ENCODE measurements at regions not wholly inside any gene's neighbourhood (a gene's known extent, or its start where the extent isn't known, plus 50 kb on each side); places are given as distances from the start of the nearest gene placed in this dataset.

- no peak overlapping the region for H3K4me3 ChIP-seq (ENCODE audit: extremely low read depth, insufficient read depth, low read length, poor library complexity, severe bottlenecking)
- H3K9me3 ChIP-seq (ENCODE audit: control insufficient read depth, low read length) = no peaks in the 10 kb centered on the region
- no peak overlapping the region for H3K27ac ChIP-seq (ENCODE audit: low read depth, low read length, severe bottlenecking)
- peaks cover 4% of the 10 kb centered on the region for H3K4me1 ChIP-seq (ENCODE audit: control insufficient read depth, insufficient read depth, low read length, poor library complexity, severe bottlenecking)
- no CpG with 5 or more reads among the region's 1 CpG for WGBS, 2 experiments (ENCODE audit: insufficient coverage in 2 of 2)
- H3K36me3 ChIP-seq (ENCODE audit: control insufficient read depth, insufficient read depth, low read length) = no peaks in the 10 kb centered on the region
Measured at GRCh38 chr4:107319386-107319785, 283.3 kb upstream of the DKK2 start.

- WGBS, 2 experiments (ENCODE audit: insufficient coverage in 2 of 2) = no CpG with 5 or more reads among the region's 1 CpG
- H3K36me3 ChIP-seq (ENCODE audit: control insufficient read depth, insufficient read depth, low read length) = no peaks in the 10 kb centered on the region
- peaks cover 4% of the 10 kb centered on the region for H3K4me1 ChIP-seq (ENCODE audit: control insufficient read depth, insufficient read depth, low read length, poor library complexity, severe bottlenecking)
- no peak overlapping the region for H3K4me3 ChIP-seq (ENCODE audit: extremely low read depth, insufficient read depth, low read length, poor library complexity, severe bottlenecking)
- H3K9me3 ChIP-seq (ENCODE audit: control insufficient read depth, low read length) = no peaks in the 10 kb centered on the region
- H3K27ac ChIP-seq (ENCODE audit: low read depth, low read length, severe bottlenecking) = no peak overlapping the region
Measured at GRCh38 chr4:107318078-107318477, 282.0 kb upstream of the DKK2 start.

- Histone ChIP-seq H3K4me1 (ENCODE audit: control insufficient read depth, insufficient read depth, low read length, poor library complexity, severe bottlenecking) (peaks cover 4% of the 10 kb centered on the region), H3K27ac (ENCODE audit: low read depth, low read length, severe bottlenecking) (no peak overlapping the region), H3K4me3 (ENCODE audit: extremely low read depth, insufficient read depth, low read length, poor library complexity, severe bottlenecking) (no peak overlapping the region), H3K9me3 (ENCODE audit: control insufficient read depth, low read length) (no peaks in the 10 kb centered on the region), H3K36me3 (ENCODE audit: control insufficient read depth, insufficient read depth, low read length) (no peaks in the 10 kb centered on the region)
Measured at GRCh38 chr4:107317611-107318010, 281.5 kb upstream of the DKK2 start.

GRCh38 chr4:107315584-107315983 is 279.5 kb upstream of the DKK2 start:
- Histone ChIP-seq H3K36me3 (ENCODE audit: control insufficient read depth, insufficient read depth, low read length) (no peaks in the 10 kb centered on the region), H3K4me1 (ENCODE audit: control insufficient read depth, insufficient read depth, low read length, poor library complexity, severe bottlenecking) (peaks cover 4% of the 10 kb centered on the region), H3K27ac (ENCODE audit: low read depth, low read length, severe bottlenecking) (no peak overlapping the region), H3K9me3 (ENCODE audit: control insufficient read depth, low read length) (no peaks in the 10 kb centered on the region), H3K4me3 (ENCODE audit: extremely low read depth, insufficient read depth, low read length, poor library complexity, severe bottlenecking) (no peak overlapping the region)

- Histone ChIP-seq H3K4me1 (ENCODE audit: control insufficient read depth, insufficient read depth, low read length, poor library complexity, severe bottlenecking) (peaks cover 4% of the 10 kb centered on the region), H3K36me3 (ENCODE audit: control insufficient read depth, insufficient read depth, low read length) (no peaks in the 10 kb centered on the region), H3K4me3 (ENCODE audit: extremely low read depth, insufficient read depth, low read length, poor library complexity, severe bottlenecking) (no peak overlapping the region), H3K9me3 (ENCODE audit: control insufficient read depth, low read length) (no peaks in the 10 kb centered on the region), H3K27ac (ENCODE audit: low read depth, low read length, severe bottlenecking) (no peak overlapping the region)
- WGBS, 2 experiments (ENCODE audit: insufficient coverage in 2 of 2) = no CpG with 5 or more reads among the region's 1 CpG
Measured at GRCh38 chr4:107314156-107314555, 278.0 kb upstream of the DKK2 start.

- H3K4me3 ChIP-seq (ENCODE audit: extremely low read depth, insufficient read depth, low read length, poor library complexity, severe bottlenecking) = no peak overlapping the region
- H3K36me3 ChIP-seq (ENCODE audit: control insufficient read depth, insufficient read depth, low read length) = no peaks in the 10 kb centered on the region
- H3K9me3 ChIP-seq (ENCODE audit: control insufficient read depth, low read length) = no peaks in the 10 kb centered on the region
- WGBS, 2 experiments (ENCODE audit: insufficient coverage in 2 of 2) = no CpG with 5 or more reads among the region's 4 CpGs
- no peak overlapping the region for H3K27ac ChIP-seq (ENCODE audit: low read depth, low read length, severe bottlenecking)
- H3K4me1 ChIP-seq (ENCODE audit: control insufficient read depth, insufficient read depth, low read length, poor library complexity, severe bottlenecking) = no peaks in the 10 kb centered on the region
Measured at GRCh38 chr4:107312366-107312765, 276.3 kb upstream of the DKK2 start.

- Histone ChIP-seq H3K36me3 (ENCODE audit: control insufficient read depth, insufficient read depth, low read length) (no peaks in the 10 kb centered on the region), H3K27ac (ENCODE audit: low read depth, low read length, severe bottlenecking) (no peak overlapping the region), H3K4me1 (ENCODE audit: control insufficient read depth, insufficient read depth, low read length, poor library complexity, severe bottlenecking) (no peaks in the 10 kb centered on the region), H3K4me3 (ENCODE audit: extremely low read depth, insufficient read depth, low read length, poor library complexity, severe bottlenecking) (no peak overlapping the region), H3K9me3 (ENCODE audit: control insufficient read depth, low read length) (no peaks in the 10 kb centered on the region)
- 75 to 93% methylated on average over 2 to 5 of the region's 5 CpGs for WGBS, 2 experiments (ENCODE audit: insufficient coverage in 2 of 2)
Measured at GRCh38 chr4:107304699-107305286, 268.7 kb upstream of the DKK2 start.

- H3K4me1 ChIP-seq (ENCODE audit: control insufficient read depth, insufficient read depth, low read length, poor library complexity, severe bottlenecking) = no peaks in the 10 kb centered on the region
- no peak overlapping the region for H3K4me3 ChIP-seq (ENCODE audit: extremely low read depth, insufficient read depth, low read length, poor library complexity, severe bottlenecking)
- no peak overlapping the region for H3K27ac ChIP-seq (ENCODE audit: low read depth, low read length, severe bottlenecking)
- H3K36me3 ChIP-seq (ENCODE audit: control insufficient read depth, insufficient read depth, low read length) = no peaks in the 10 kb centered on the region
- H3K9me3 ChIP-seq (ENCODE audit: control insufficient read depth, low read length) = peaks cover under 1% of the 10 kb centered on the region
- 100% methylated on average over 1 of the region's 2 CpGs for WGBS, 2 experiments (ENCODE audit: insufficient coverage in 2 of 2)
Measured at GRCh38 chr4:107299646-107300045, 263.5 kb upstream of the DKK2 start.

GRCh38 chr4:107292979-107293378 is 256.9 kb upstream of the DKK2 start:
- WGBS, 2 experiments (ENCODE audit: insufficient coverage in 2 of 2) = 88 to 89% methylated on average over 3 to 4 of the region's 4 CpGs
- Histone ChIP-seq H3K36me3 (ENCODE audit: control insufficient read depth, insufficient read depth, low read length) (no peaks in the 10 kb centered on the region), H3K4me3 (ENCODE audit: extremely low read depth, insufficient read depth, low read length, poor library complexity, severe bottlenecking) (no peak overlapping the region), H3K4me1 (ENCODE audit: control insufficient read depth, insufficient read depth, low read length, poor library complexity, severe bottlenecking) (no peaks in the 10 kb centered on the region), H3K9me3 (ENCODE audit: control insufficient read depth, low read length) (peaks cover 5% of the 10 kb centered on the region), H3K27ac (ENCODE audit: low read depth, low read length, severe bottlenecking) (no peak overlapping the region)

GRCh38 chr4:107283587-107284559 is 247.8 kb upstream of the DKK2 start:
- H3K27ac ChIP-seq (ENCODE audit: low read depth, low read length, severe bottlenecking) = peak overlapping the region; percentile 77
- 50 to 53% methylated on average over 2 to 3 of the region's 4 CpGs for WGBS, 2 experiments (ENCODE audit: insufficient coverage in 2 of 2)

GRCh38 chr4:107279733-107280132 is 243.6 kb upstream of the DKK2 start:
- no peak overlapping the region for H3K4me3 ChIP-seq (ENCODE audit: extremely low read depth, insufficient read depth, low read length, poor library complexity, severe bottlenecking)
- peak overlapping the region; percentile 24 for H3K27ac ChIP-seq (ENCODE audit: low read depth, low read length, severe bottlenecking)
- peaks cover 30% of the 10 kb centered on the region for H3K4me1 ChIP-seq (ENCODE audit: control insufficient read depth, insufficient read depth, low read length, poor library complexity, severe bottlenecking)
- H3K36me3 ChIP-seq (ENCODE audit: control insufficient read depth, insufficient read depth, low read length) = no peaks in the 10 kb centered on the region
- no peaks in the 10 kb centered on the region for H3K9me3 ChIP-seq (ENCODE audit: control insufficient read depth, low read length)

More at GRCh38 chr4:107283587-107284559, 247.8 kb upstream of the DKK2 start:
- H3K4me1 ChIP-seq (ENCODE audit: control insufficient read depth, insufficient read depth, low read length, poor library complexity, severe bottlenecking) = peaks cover 22% of the 10 kb centered on the region
- no peaks in the 10 kb centered on the region for H3K9me3 ChIP-seq (ENCODE audit: control insufficient read depth, low read length)
- no peaks in the 10 kb centered on the region for H3K36me3 ChIP-seq (ENCODE audit: control insufficient read depth, insufficient read depth, low read length)
- H3K4me3 ChIP-seq (ENCODE audit: extremely low read depth, insufficient read depth, low read length, poor library complexity, severe bottlenecking) = no peak overlapping the region
